GM12872 (cell line): ENCODE measurements at regions not wholly inside any gene's neighbourhood (a gene's known extent, or its start where the extent isn't known, plus 50 kb on each side); places are given as distances from the start of the nearest gene placed in this dataset.

Experiments used
- CTCF ChIP-seq: IDR thresholded peaks from 3 replicates; pipeline ENCODE4 v1.5.1; 2011; ENCODE audit warnings: low read depth, mild to moderate bottlenecking, low read length, moderate library complexity; ENCODE audit not compliant: insufficient read depth

DNA sequence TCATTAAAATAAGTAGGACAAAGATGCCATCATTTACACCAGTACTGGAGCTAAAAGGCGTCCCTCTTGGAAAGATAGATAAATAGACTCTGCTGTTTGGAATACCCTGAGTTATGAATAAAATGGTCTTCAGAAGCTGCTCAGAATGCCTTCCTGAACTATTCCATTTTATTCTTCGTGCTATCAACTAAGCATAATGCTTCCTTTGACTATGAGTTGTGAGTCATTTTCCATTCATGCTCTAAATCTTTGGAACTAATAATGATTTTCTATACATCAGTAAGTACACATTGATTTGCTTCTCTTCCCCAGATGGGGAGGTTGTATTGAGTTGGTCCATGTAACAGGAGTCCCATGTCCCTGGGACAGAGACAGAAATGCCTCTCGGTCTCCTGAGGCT is 98.3 kb upstream of the PDE7B start:
- no peak for TF ChIP-seq CTCF

GRCh38 chr6:135759831-135760230 is 91.7 kb upstream of the PDE7B start:
- peak; percentile 13; the same call in 1 of the 3 replicates for TF ChIP-seq CTCF

DNA sequence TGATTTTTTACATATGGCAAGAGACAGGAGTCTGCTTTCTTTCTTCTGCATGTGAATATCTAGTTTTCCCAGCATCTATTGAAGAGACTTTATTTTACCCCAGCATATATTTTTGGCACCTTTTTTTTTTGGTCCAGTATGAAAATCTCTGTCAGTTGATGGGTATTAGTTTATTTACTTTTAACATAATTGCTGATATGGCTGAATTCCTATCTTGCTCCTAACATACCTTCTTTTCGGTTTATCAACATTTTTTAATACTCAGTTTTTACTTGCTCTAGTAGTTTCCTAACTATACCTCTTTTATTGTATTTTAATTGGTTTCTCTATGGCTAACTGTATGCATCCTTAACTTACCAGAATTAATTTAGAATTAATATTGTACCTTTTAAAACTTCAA is 77.5 kb upstream of the PDE7B start:
- TF ChIP-seq CTCF, result no peak

DNA sequence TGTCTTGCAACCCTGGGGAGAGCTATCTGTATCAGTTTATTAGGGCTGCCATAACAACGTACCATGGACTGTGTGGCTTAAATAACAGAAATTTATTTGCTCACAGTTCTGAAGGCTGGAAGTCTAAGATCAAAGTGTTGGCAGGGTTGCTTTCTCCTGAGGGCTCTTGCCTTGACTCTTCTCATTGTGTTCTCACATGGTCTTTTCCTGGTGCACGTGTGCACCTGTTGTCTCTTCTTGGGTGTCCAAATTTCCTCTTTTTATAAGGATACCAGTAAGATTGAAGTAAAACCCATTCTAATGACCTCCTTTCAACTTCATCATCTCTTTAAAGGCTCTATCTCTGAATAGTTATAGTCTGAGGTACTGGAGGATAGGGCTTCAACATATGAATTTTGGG is 72.3 kb upstream of the PDE7B start:
- no peak for TF ChIP-seq CTCF

- TF ChIP-seq CTCF, result no peak
Measured at GRCh38 chr6:135780326-135780725, 71.2 kb upstream of the PDE7B start.

GRCh38 chr6:135782546-135782945 is 69.0 kb upstream of the PDE7B start:
- no peak for TF ChIP-seq CTCF

DNA sequence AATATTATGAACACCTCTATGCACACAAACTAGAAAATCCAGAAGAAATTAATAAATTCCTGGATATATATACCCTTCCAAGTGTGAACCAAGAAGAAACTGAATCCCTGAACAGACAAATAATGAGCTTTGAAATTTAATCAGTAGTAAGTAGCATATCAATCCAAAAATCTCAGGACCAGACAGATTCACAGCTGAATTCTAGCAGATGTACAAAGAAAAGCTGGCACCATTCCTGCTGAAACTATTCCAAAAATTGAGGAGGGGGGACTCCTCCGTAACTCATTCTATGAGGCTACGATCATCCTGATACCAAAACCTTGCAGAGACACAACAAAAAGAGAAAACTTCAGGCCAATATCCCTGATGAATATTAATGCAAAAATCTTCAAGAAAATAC is 67.0 kb upstream of the PDE7B start:
- no peak for TF ChIP-seq CTCF

DNA sequence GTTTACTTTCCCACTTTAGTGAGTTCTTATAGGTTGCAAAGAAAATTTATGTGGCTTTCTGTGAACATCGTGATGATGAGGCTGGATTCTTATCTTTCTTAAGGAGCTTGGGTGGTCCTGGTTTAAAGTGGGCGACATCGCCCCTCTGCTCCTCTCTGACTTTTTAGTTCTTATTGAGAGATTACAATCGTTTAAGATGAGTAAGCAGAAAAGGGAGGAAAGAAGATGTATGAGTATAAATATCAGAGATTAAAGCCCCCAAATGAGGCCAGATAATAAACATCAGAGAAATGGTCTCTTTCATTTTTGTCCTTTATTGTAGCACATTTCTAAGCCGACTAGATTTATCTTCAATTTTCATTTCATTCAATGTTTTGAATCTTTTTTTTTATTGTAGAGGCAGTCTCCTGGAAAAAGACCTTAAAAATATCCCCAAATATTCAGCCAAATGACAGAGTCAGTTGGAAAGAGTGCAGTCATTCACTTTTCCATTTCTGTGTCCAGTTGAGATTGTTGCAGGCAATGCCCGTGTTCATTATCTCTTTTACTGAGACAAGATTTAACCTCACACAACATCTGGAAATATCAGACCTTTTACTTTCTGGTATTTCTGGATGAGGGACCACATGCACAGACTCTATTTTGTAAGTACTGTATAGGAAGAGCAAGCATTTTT is 62.0 kb upstream of the PDE7B start:
- TF ChIP-seq CTCF, result no peak
